Uterus (tissue), 2 donors: ENCODE measurements at regions not wholly inside any gene's neighbourhood (a gene's known extent, or its start where the extent isn't known, plus 50 kb on each side); places are given as distances from the start of the nearest gene placed in this dataset.

Experiments used
- POLR2A ChIP-seq, 2 donors: fragments of 450-650 bp; IDR thresholded peaks; one replicate each; pipeline ENCODE4 v1.6.1; 2016; ENCODE audit warnings: antibody characterized with exemption in 2 of 2, mild to moderate bottlenecking in 1 of 2, moderate library complexity in 1 of 2
- TF ChIP-seq, protein P1 (sequence below), 4 experiments: fragments of 200-600 bp in 2 of 4; fragments of 450-650 bp in 2 of 4; sonication (generic) in 2 of 4; IDR thresholded peaks; one replicate each; pipeline ENCODE4 v1.5.1; 2016 to 2019; ENCODE audit warnings: antibody characterized with exemption in 4 of 4, mild to moderate bottlenecking in 2 of 4, moderate library complexity in 1 of 4

- TF ChIP-seq, protein P1, sequence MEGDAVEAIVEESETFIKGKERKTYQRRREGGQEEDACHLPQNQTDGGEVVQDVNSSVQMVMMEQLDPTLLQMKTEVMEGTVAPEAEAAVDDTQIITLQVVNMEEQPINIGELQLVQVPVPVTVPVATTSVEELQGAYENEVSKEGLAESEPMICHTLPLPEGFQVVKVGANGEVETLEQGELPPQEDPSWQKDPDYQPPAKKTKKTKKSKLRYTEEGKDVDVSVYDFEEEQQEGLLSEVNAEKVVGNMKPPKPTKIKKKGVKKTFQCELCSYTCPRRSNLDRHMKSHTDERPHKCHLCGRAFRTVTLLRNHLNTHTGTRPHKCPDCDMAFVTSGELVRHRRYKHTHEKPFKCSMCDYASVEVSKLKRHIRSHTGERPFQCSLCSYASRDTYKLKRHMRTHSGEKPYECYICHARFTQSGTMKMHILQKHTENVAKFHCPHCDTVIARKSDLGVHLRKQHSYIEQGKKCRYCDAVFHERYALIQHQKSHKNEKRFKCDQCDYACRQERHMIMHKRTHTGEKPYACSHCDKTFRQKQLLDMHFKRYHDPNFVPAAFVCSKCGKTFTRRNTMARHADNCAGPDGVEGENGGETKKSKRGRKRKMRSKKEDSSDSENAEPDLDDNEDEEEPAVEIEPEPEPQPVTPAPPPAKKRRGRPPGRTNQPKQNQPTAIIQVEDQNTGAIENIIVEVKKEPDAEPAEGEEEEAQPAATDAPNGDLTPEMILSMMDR (IDR thresholded peaks at IDR 0.05) = no peak
- TF ChIP-seq POLR2A (IDR thresholded peaks at IDR 0.05) = no peak
Measured at GRCh38 chr6:98547634-98548033, 286.7 kb upstream of the POU3F2 start.
